ENCODE measurements at regions not wholly inside any gene's neighbourhood (a gene's known extent, or its start where the extent isn't known, plus 50 kb on each side); places are given as distances from the start of the nearest gene placed in this dataset.

GRCh38 chr12:130081117-130081805 is 81.0 kb upstream of the FZD10 start:
- H4K20me1 ChIP-seq (replicated peaks in 1 of 2; ENCODE audit: control insufficient read depth in 1 of 2, insufficient read depth in 2 of 2, low read length in 2 of 2) = peaks cover 0 to 3% of the 10 kb centered on the region in 2 experiments
- no peak overlapping the region for H3K18ac ChIP-seq (ENCODE audit: extremely low read depth, low read length)
- TF ChIP-seq KDM5A (IDR thresholded peaks at IDR 0.05; ENCODE audit: low read length) = no peak
- no peak for TF ChIP-seq CTBP2 (IDR thresholded peaks at IDR 0.05; ENCODE audit: borderline replicate concordance, insufficient read depth, insufficient read length, low read length)
- TF ChIP-seq RXRA (IDR thresholded peaks at IDR 0.05; ENCODE audit: insufficient read depth, low read depth, low read length) = no peak
- no peaks in the 10 kb centered on the region for H3K23me2 ChIP-seq (ENCODE audit: low read depth, low read length)
- no peak overlapping the region for H2BK120ac ChIP-seq (replicated peaks; ENCODE audit: low read depth, low read length)
- peaks cover 0 to 11% (median 1%) of the 10 kb centered on the region in 4 experiments; a peak in 3 of 7 replicates for H3K27me3 ChIP-seq (replicated peaks in 1 of 4; ENCODE audit: control insufficient read depth in 3 of 4, extremely low read depth in 1 of 4, insufficient read depth in 3 of 4, low read length in 3 of 4)
- 86% methylated on average over 13 of the region's 13 CpGs; no CpG with 5 or more reads in 1 of the 2 experiments for WGBS, 2 experiments (ENCODE audit: extremely low coverage in 1 of 2, insufficient coverage in 1 of 2, insufficient read length in 1 of 2, insufficient replicate concordance in 2 of 2, low coverage in 1 of 2, low lambda C conversion rate in 2 of 2, missing lambda C conversion rate in 1 of 2)
- no peaks in the 10 kb centered on the region; a peak in 1 of 4 replicates for H3K9me3 ChIP-seq (ENCODE audit: insufficient read depth in 2 of 2, low read depth in 1 of 2, low read length in 1 of 2)
- CTCF ChIA-PET (ENCODE audit: partially characterized antibody) = interaction anchor here (0.6 to 1.4 kb wide), 4 partner anchors 9 to 454 kb away, joined by 3 to 4 read pairs (median 3); no protein-coding TSS in a partner anchor
- no peak overlapping the region for H2BK20ac ChIP-seq (ENCODE audit: low read length)
- H2BK5ac ChIP-seq (ENCODE audit: low read depth, low read length) = no peak overlapping the region
- H3K9ac ChIP-seq (replicated peaks in 1 of 4; ENCODE audit: extremely low read depth in 1 of 4, low read depth in 3 of 4, low read length in 3 of 4) = no peak overlapping the region
- H3K4me1 ChIP-seq (replicated peaks in 1 of 4; ENCODE audit: control insufficient read depth in 3 of 4, insufficient read depth in 4 of 4, low read length in 3 of 4) = peaks cover 0 to 2% (median under 1%) of the 10 kb centered on the region in 4 experiments; a peak in 3 of 7 replicates
- no peaks in the 10 kb centered on the region; the same call in 1 of the 2 replicates for H3K79me1 ChIP-seq (ENCODE audit: low read depth, low read length)
- no peak overlapping the region for H3K4me3 ChIP-seq (ENCODE audit: extremely low read depth in 1 of 4, insufficient read depth in 2 of 4, low read depth in 3 of 4, low read length in 4 of 4)
- H4K8ac ChIP-seq (ENCODE audit: extremely low read depth, insufficient read depth, low read length) = no peak overlapping the region
- no peak overlapping the region for H3K14ac ChIP-seq (ENCODE audit: insufficient read length)
- H3K56ac ChIP-seq (replicated peaks; ENCODE audit: insufficient read length, low read depth, low read length) = no peak overlapping the region
- no peak overlapping the region for H2BK12ac ChIP-seq (ENCODE audit: low read depth, low read length)
- no peaks in the 10 kb centered on the region for H3K79me2 ChIP-seq (ENCODE audit: control insufficient read depth in 1 of 2, insufficient read depth in 2 of 2, low read length in 2 of 2)
- FAIRE-seq = no peak
- no peak overlapping the region for H3K4me2 ChIP-seq (ENCODE audit: insufficient read depth in 1 of 2, low read depth in 2 of 2, low read length in 2 of 2)
- H3K27ac ChIP-seq (ENCODE audit: low read depth, low read length) = no peak overlapping the region
- no peak for DNase-seq (ENCODE audit: low read depth in 1 of 2, low spot score in 2 of 2)
- no peak overlapping the region for H4K91ac ChIP-seq (replicated peaks; ENCODE audit: insufficient read length, low read length)
- H2BK15ac ChIP-seq (ENCODE audit: low read length) = no peak overlapping the region
- H2AK5ac ChIP-seq (ENCODE audit: low read depth, low read length) = no peak overlapping the region
- POLR2A ChIA-PET (ENCODE audit: partially characterized antibody) = no interaction called here
- H3K4ac ChIP-seq (replicated peaks; ENCODE audit: insufficient read length, low read depth, low read length) = no peak overlapping the region
- no peak overlapping the region for H2AFZ ChIP-seq (ENCODE audit: low read length)
- no peak overlapping the region for H3K23ac ChIP-seq (ENCODE audit: insufficient read length)
- H3K36me3 ChIP-seq (ENCODE audit: control insufficient read depth in 2 of 4, insufficient read depth in 4 of 4, low read length in 3 of 4) = no peaks in the 10 kb centered on the region
- no peak overlapping the region for H4K5ac ChIP-seq (ENCODE audit: insufficient read length, low read depth, low read length)

All from H1 (cell line).